OCI-LY7 (cell line): ENCODE measurements at regions not wholly inside any gene's neighbourhood (a gene's known extent, or its start where the extent isn't known, plus 50 kb on each side); places are given as distances from the start of the nearest gene placed in this dataset.

Source experiments
- BruUV-seq: library from RNA; stranded (reverse); fragments of 400-500 nt; replicated peaks from 2 replicates; lab custom pipeline; 2021; lab: Mats Ljungman, UMichigan
- CTCF ChIA-PET: fragments of 300-600 bp; sonication (Branson Sonifier 250); formaldehyde crosslinking; loops from one replicate; lab custom pipeline; 2022; ENCODE audit warnings: antibody characterized with exemption; ENCODE audit not compliant: unreplicated experiment; lab: Charles Lee
- POLR2A ChIA-PET: fragments of 300-600 bp; sonication (Branson Sonifier 250); formaldehyde crosslinking; loops from one replicate; lab custom pipeline; 2022; ENCODE audit warnings: antibody characterized with exemption; lab: Charles Lee
- DNase-seq: peaks from one replicate; pipeline ENCODE4 v3.0.0-alpha.2; 2015; ENCODE audit warnings: low spot score
- H2AFZ ChIP-seq: fragments of 200-600 bp; sonication (generic), shearing (Covaris generic); 2 replicates; pipeline ENCODE4 v1.6.1; 2014; ENCODE audit warnings: mild to moderate bottlenecking, antibody characterized with exemption, low read length, moderate library complexity
- H3K27ac ChIP-seq: fragments of 200-600 bp; sonication (generic); 2 replicates; pipeline ENCODE4 v1.5.1; 2014; ENCODE audit warnings: mixed run types, low read depth, mild to moderate bottlenecking, moderate library complexity, low read length, inconsistent platforms; ENCODE audit not compliant: poor library complexity, severe bottlenecking
- H3K36me3 ChIP-seq: fragments of 200-600 bp; sonication (generic); 2 replicates; pipeline ENCODE4 v1.6.1; 2014; ENCODE audit warnings: mild to moderate bottlenecking, antibody characterized with exemption, low read length, moderate library complexity, mixed read lengths; ENCODE audit not compliant: insufficient read depth
- H3K4me1 ChIP-seq: fragments of 200-600 bp; sonication (generic); 2 replicates; pipeline ENCODE4 v1.5.1; 2014; ENCODE audit warnings: mild to moderate bottlenecking, low read length; ENCODE audit not compliant: insufficient read depth, poor library complexity, severe bottlenecking
- H3K4me2 ChIP-seq: fragments of 200-600 bp; sonication (generic); 2 replicates; pipeline ENCODE4 v1.6.1; 2014; ENCODE audit warnings: mild to moderate bottlenecking, low read length
- H3K4me3 ChIP-seq: fragments of 200-600 bp; sonication (generic); 2 replicates; pipeline ENCODE4 v1.5.1; 2014; ENCODE audit warnings: mild to moderate bottlenecking, low read depth, low read length; ENCODE audit not compliant: poor library complexity, severe bottlenecking
- H3K79me2 ChIP-seq: fragments of 200-600 bp; sonication (generic); 2 replicates; pipeline ENCODE4 v1.6.1; 2016; ENCODE audit warnings: low read depth, mild to moderate bottlenecking, low read length, moderate library complexity, mixed read lengths; ENCODE audit not compliant: insufficient read depth
- H3K9me2 ChIP-seq: fragments of 200-600 bp; sonication (generic); 2 replicates; pipeline ENCODE4 v1.6.1; 2016; ENCODE audit warnings: mild to moderate bottlenecking, low read length, mixed read lengths; ENCODE audit not compliant: insufficient read depth
- H3K9me3 ChIP-seq: fragments of 200-600 bp; sonication (generic); 2 replicates; pipeline ENCODE4 v1.6.1; 2014; ENCODE audit warnings: mild to moderate bottlenecking, mixed run types, low read length, mixed read lengths
- H4K20me1 ChIP-seq: fragments of 200-600 bp; sonication (generic); 2 replicates; pipeline ENCODE4 v1.6.1; 2014; ENCODE audit warnings: mild to moderate bottlenecking, antibody characterized with exemption, low read length, moderate library complexity, mixed read lengths; ENCODE audit not compliant: insufficient read depth
- EZH2phosphoT487 ChIP-seq: fragments of 200-600 bp; sonication (generic); IDR thresholded peaks from 2 replicates; pipeline ENCODE4 v1.6.1; 2018; ENCODE audit warnings: low read depth, borderline replicate concordance, mild to moderate bottlenecking, mixed run types, antibody characterized with exemption, low read length, moderate library complexity, mixed read lengths
- intact Hi-C: fragments of 100-400 bp; cut with micrococcal nuclease; formaldehyde crosslinking; loops from one replicate; pipeline ENCODE4 v1.10.0; 2022; ENCODE audit not compliant: unreplicated experiment
- TF ChIP-seq, protein P1 (sequence below): fragments of 200-600 bp; sonication (generic); conservative IDR thresholded peaks from 2 replicates; pipeline ENCODE4 v1.5.1; 2014; ENCODE audit warnings: mild to moderate bottlenecking, antibody characterized with exemption, low read length, moderate library complexity, mixed read lengths

DNA sequence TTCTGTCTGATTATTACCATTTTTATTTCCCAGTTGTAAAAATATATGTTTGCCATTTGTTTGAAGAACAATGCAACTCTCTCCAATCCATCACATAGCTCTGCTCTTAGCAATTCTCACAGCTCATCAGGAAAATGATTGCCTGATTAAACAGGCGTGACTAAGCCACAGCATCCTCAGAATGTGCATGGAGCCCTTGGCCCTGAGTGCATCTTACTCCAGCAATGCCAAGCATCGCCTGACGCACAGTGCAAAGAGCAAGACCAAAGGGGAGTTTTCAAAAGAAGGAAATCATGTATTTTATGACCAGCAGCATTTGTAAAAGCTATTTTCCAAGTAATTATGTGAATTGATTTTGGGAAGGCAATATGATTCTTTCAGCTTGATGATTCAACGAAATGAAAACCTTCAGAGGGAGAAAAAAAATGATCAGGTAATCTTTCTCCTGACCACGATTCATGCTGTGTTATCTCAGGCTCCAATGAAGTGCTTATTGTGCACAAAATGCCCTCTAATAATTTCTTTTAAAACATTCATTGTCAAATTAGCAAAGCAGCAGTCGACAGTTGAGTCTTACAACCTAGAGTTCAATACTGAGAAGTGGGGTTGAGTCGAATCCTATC is 138.0 kb upstream of the FAM9B start:
- H3K4me1 ChIP-seq: no peaks in the 10 kb centered on the region
- POLR2A ChIA-PET: interaction anchor here (0.6 to 1.0 kb wide), 3 partner anchors 11 to 245 kb away, joined by 3 read pairs; no protein-coding TSS in a partner anchor
- DNase-seq: no peak
- H3K27ac ChIP-seq: no peak overlapping the region
- no peak overlapping the region for H2AFZ ChIP-seq
- no peaks in the 10 kb centered on the region for H3K79me2 ChIP-seq
- no peak overlapping the region for H3K4me3 ChIP-seq
- no TSS peak for BruUV-seq
- no peaks in the 10 kb centered on the region for H3K9me3 ChIP-seq
- no peaks in the 10 kb centered on the region for H3K9me2 ChIP-seq
- H3K36me3 ChIP-seq: no peaks in the 10 kb centered on the region
- intact Hi-C loops: no loop called here
- no peaks in the 10 kb centered on the region for H4K20me1 ChIP-seq
- TF ChIP-seq, protein P1, sequence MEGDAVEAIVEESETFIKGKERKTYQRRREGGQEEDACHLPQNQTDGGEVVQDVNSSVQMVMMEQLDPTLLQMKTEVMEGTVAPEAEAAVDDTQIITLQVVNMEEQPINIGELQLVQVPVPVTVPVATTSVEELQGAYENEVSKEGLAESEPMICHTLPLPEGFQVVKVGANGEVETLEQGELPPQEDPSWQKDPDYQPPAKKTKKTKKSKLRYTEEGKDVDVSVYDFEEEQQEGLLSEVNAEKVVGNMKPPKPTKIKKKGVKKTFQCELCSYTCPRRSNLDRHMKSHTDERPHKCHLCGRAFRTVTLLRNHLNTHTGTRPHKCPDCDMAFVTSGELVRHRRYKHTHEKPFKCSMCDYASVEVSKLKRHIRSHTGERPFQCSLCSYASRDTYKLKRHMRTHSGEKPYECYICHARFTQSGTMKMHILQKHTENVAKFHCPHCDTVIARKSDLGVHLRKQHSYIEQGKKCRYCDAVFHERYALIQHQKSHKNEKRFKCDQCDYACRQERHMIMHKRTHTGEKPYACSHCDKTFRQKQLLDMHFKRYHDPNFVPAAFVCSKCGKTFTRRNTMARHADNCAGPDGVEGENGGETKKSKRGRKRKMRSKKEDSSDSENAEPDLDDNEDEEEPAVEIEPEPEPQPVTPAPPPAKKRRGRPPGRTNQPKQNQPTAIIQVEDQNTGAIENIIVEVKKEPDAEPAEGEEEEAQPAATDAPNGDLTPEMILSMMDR: no peak
- no peak for TF ChIP-seq EZH2phosphoT487
- CTCF ChIA-PET: no interaction called here
- no peak overlapping the region for H3K4me2 ChIP-seq

DNA sequence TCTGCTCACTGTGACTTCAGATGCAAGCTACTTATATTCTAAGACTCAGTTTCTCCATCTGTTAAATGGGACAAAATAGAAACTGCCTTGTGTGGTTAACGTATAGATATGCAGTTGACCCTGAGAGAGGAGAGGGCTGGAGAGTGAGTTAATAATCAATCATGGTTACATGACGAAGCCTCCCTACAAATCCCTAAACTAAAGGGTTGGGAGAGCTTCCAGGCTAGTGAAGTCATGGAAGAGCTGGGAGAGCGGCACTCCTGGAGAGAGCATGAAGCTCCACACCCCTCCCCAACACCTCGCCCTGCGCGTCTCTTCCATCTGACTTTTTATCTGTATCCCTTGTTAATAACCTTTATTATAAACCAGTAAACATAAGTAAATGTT is 138.5 kb upstream of the FAM9B start:
- no peaks in the 10 kb centered on the region for H4K20me1 ChIP-seq
- intact Hi-C loops: no loop called here
- H3K4me3 ChIP-seq: no peak overlapping the region
- TF ChIP-seq EZH2phosphoT487: no peak
- TF ChIP-seq, protein P1: no peak
- no peak overlapping the region for H2AFZ ChIP-seq
- H3K9me3 ChIP-seq: no peaks in the 10 kb centered on the region
- ChIA-PET CTCF (no interaction called here), POLR2A (no interaction called here)
- no peaks in the 10 kb centered on the region for H3K36me3 ChIP-seq
- H3K4me2 ChIP-seq: no peak overlapping the region
- H3K27ac ChIP-seq: no peak overlapping the region
- no peaks in the 10 kb centered on the region for H3K4me1 ChIP-seq
- no peaks in the 10 kb centered on the region for H3K9me2 ChIP-seq
- BruUV-seq: no TSS peak
- DNase-seq: no peak
- no peaks in the 10 kb centered on the region for H3K79me2 ChIP-seq

DNA sequence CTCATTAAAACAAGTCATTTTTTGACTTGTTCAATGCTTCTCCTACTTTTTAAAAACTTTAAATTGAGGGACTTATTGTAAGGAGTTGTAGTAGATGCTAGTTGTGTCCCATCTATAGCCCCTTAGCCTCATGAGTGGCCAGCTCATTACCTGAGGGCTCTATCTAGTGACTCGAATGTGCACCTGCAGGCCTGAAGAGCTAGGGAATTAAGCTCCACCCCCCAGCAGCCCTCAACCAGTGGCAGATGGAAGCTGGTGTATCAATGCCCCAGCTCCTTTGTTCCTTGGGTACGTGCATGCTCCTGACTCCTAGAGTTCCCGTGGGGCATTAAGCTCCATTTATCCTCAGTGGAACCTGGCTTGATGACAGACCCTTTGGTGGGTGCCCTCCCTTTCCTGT is 146.7 kb upstream of the FAM9B start:
- no peaks in the 10 kb centered on the region for H3K9me3 ChIP-seq
- no peak overlapping the region for H2AFZ ChIP-seq
- H3K4me3 ChIP-seq: no peak overlapping the region
- no peaks in the 10 kb centered on the region for H3K4me1 ChIP-seq
- no peak overlapping the region for H3K27ac ChIP-seq
- no peaks in the 10 kb centered on the region for H3K79me2 ChIP-seq
- no peaks in the 10 kb centered on the region for H3K9me2 ChIP-seq
- no TSS peak for BruUV-seq
- intact Hi-C loops: no loop called here
- H3K36me3 ChIP-seq: no peaks in the 10 kb centered on the region
- TF ChIP-seq, protein P1: no peak
- no peak for TF ChIP-seq EZH2phosphoT487
- H3K4me2 ChIP-seq: no peak overlapping the region
- ChIA-PET POLR2A (interaction anchor here (0.5 to 0.6 kb wide), 2 partner anchors 20 to 341 kb away, joined by 3 read pairs; no protein-coding TSS in a partner anchor), CTCF (no interaction called here)
- H4K20me1 ChIP-seq: no peaks in the 10 kb centered on the region
- DNase-seq: no peak
